ENCODE measurements at regions not wholly inside any gene's neighbourhood (a gene's known extent, or its start where the extent isn't known, plus 50 kb on each side); places are given as distances from the start of the nearest gene placed in this dataset.
A peak's percentile ranks its signal among the peaks of the same experiment; 100 is the strongest.

GRCh38 chr14:95442016-95442632 is 74.3 kb downstream of the SYNE3 start:
- DNase-seq (ENCODE audit: low spot score) = no peak

- DNase-seq (ENCODE audit: low spot score) = no peak
These were observed 75.5 kb downstream of the SYNE3 start for GRCh38 chr14:95440951-95441350.

- no peak for DNase-seq (ENCODE audit: low spot score)
These were observed 76.0 kb downstream of the SYNE3 start for GRCh38 chr14:95440496-95440895.

GRCh38 chr14:95439881-95440280 is 76.6 kb downstream of the SYNE3 start:
- no peak for DNase-seq (ENCODE audit: low spot score)

GRCh38 chr14:95437715-95438114 is 78.7 kb downstream of the SYNE3 start:
- no peak for DNase-seq (ENCODE audit: low spot score)

GRCh38 chr14:95436354-95436753 is 80.1 kb downstream of the SYNE3 start:
- no peak for DNase-seq (ENCODE audit: low spot score)

GRCh38 chr14:95434121-95434520 is 82.3 kb downstream of the SYNE3 start:
- no peak for DNase-seq (ENCODE audit: low spot score)

- DNase-seq (ENCODE audit: low spot score) = no peak
These were observed 83.4 kb downstream of the SYNE3 start for GRCh38 chr14:95433094-95433478.

GRCh38 chr14:95432144-95433093 is 84.0 kb downstream of the SYNE3 start:
- no peak for DNase-seq (ENCODE audit: low spot score)

- peak; percentile 8 for DNase-seq (ENCODE audit: low spot score)
These were observed 85.0 kb downstream of the SYNE3 start for GRCh38 chr14:95431199-95432143.

GRCh38 chr14:95428557-95428956 is 87.9 kb downstream of the SYNE3 start:
- no peak for DNase-seq (ENCODE audit: low spot score)

- no peak for DNase-seq (ENCODE audit: low spot score)
These were observed 90.4 kb downstream of the SYNE3 start for GRCh38 chr14:95426116-95426475.

GRCh38 chr14:95425369-95426115 is 90.9 kb downstream of the SYNE3 start:
- DNase-seq (ENCODE audit: low spot score) = no peak

- no peak for DNase-seq (ENCODE audit: low spot score)
These were observed 91.9 kb downstream of the SYNE3 start for GRCh38 chr14:95424529-95424928.

- DNase-seq (ENCODE audit: low spot score) = no peak
These were observed 94.7 kb downstream of the SYNE3 start for GRCh38 chr14:95421741-95422140.

- DNase-seq (ENCODE audit: low spot score) = no peak
These were observed 96.4 kb downstream of the SYNE3 start for GRCh38 chr14:95420060-95420459.

GRCh38 chr14:95419569-95419968 is 96.9 kb downstream of the SYNE3 start:
- DNase-seq (ENCODE audit: low spot score) = no peak

- no peak for DNase-seq (ENCODE audit: low spot score)
These were observed 97.6 kb downstream of the SYNE3 start for GRCh38 chr14:95418858-95419257.

- DNase-seq (ENCODE audit: low spot score) = no peak
These were observed 97.8 kb upstream of the CLMN start for GRCh38 chr14:95417492-95417891.

- DNase-seq (ENCODE audit: low spot score) = no peak
These were observed 96.3 kb upstream of the CLMN start for GRCh38 chr14:95415993-95416392.
